Osteoblast (primary cell): ENCODE measurements at regions not wholly inside any gene's neighbourhood (a gene's known extent, or its start where the extent isn't known, plus 50 kb on each side); places are given as distances from the start of the nearest gene placed in this dataset.

Experiments used
- DNase-seq: peaks from one replicate; pipeline ENCODE4 v3.0.0; 2011; ENCODE audit warnings: low spot score, mixed read lengths; ENCODE audit not compliant: insufficient read length; ENCODE audit errors: missing footprints
- H2AFZ ChIP-seq: 2 replicates; pipeline ENCODE4 v1.6.0; 2011; ENCODE audit warnings: mild to moderate bottlenecking, low read length
- H3K27ac ChIP-seq: 2 replicates; pipeline ENCODE4 v1.5.1; 2011; ENCODE audit warnings: mild to moderate bottlenecking, low read depth, low read length, moderate library complexity
- H3K27me3 ChIP-seq: 2 replicates; pipeline ENCODE4 v1.6.0; 2012; ENCODE audit warnings: mild to moderate bottlenecking, control low read depth, inconsistent platforms, low read length, moderate library complexity; ENCODE audit not compliant: insufficient read depth
- H3K36me3 ChIP-seq: 2 replicates; pipeline ENCODE4 v1.5.1; 2011; ENCODE audit warnings: mild to moderate bottlenecking, low read length, control low read depth, moderate library complexity; ENCODE audit not compliant: insufficient read depth
- H3K4me1 ChIP-seq: 2 replicates; pipeline ENCODE4 v1.5.1; 2011; ENCODE audit warnings: mild to moderate bottlenecking, low read length, control low read depth, moderate library complexity; ENCODE audit not compliant: insufficient read depth
- H3K4me2 ChIP-seq: 2 replicates; pipeline ENCODE4 v1.6.0; 2011; ENCODE audit warnings: mild to moderate bottlenecking, low read length; ENCODE audit not compliant: insufficient read depth
- H3K4me3 ChIP-seq: fragments of 200-600 bp; sonication (generic); 3 replicates; pipeline ENCODE4 v1.5.1; 2012; ENCODE audit warnings: mild to moderate bottlenecking, low read length, inconsistent platforms; ENCODE audit not compliant: insufficient read depth
- H3K79me2 ChIP-seq: 2 replicates; pipeline ENCODE4 v1.6.0; 2012; ENCODE audit warnings: mild to moderate bottlenecking, low read length, control low read depth, inconsistent platforms; ENCODE audit not compliant: insufficient read depth
- H3K9me3 ChIP-seq: 2 replicates; pipeline ENCODE4 v1.5.1; 2011; ENCODE audit warnings: low read depth, low read length, control low read depth
- H4K20me1 ChIP-seq: 2 replicates; pipeline ENCODE4 v1.6.0; 2012; ENCODE audit warnings: mild to moderate bottlenecking, low read length, control low read depth; ENCODE audit not compliant: insufficient read depth
- TF ChIP-seq, protein P1 (sequence below): IDR thresholded peaks from 2 replicates; pipeline ENCODE4 v1.5.1; 2011; ENCODE audit warnings: mild to moderate bottlenecking, low read depth, low read length, moderate library complexity; ENCODE audit errors: extremely low read depth

DNA sequence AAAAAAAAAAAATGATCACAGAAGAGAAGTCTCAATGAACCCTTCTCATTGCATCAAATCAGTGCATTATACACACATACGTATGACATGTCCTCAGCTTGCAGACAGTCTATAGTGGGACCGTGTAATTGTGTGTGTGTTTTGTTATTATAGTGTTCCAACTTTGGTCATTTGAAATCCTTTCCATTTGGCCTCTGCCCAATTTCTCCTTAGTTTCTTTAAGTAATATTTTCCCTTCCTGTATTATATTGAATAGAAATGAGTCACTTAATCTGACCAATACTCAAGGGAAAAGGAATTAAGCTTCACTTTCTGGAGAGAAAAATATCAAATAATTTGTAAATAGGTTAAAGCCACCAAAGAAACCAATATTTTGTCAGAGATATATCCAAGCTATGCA lies 415.5 kb upstream of the SORCS1 start:
- H3K36me3 ChIP-seq, result no peaks in the 10 kb centered on the region
- H3K4me1 ChIP-seq, result no peaks in the 10 kb centered on the region
- no peak overlapping the region for H3K4me3 ChIP-seq
- no peaks in the 10 kb centered on the region for H3K9me3 ChIP-seq
- no peaks in the 10 kb centered on the region for H4K20me1 ChIP-seq
- H2AFZ ChIP-seq, result no peak overlapping the region
- H3K4me2 ChIP-seq, result no peak overlapping the region
- no peaks in the 10 kb centered on the region for H3K27me3 ChIP-seq
- no peak for DNase-seq
- TF ChIP-seq, protein P1, sequence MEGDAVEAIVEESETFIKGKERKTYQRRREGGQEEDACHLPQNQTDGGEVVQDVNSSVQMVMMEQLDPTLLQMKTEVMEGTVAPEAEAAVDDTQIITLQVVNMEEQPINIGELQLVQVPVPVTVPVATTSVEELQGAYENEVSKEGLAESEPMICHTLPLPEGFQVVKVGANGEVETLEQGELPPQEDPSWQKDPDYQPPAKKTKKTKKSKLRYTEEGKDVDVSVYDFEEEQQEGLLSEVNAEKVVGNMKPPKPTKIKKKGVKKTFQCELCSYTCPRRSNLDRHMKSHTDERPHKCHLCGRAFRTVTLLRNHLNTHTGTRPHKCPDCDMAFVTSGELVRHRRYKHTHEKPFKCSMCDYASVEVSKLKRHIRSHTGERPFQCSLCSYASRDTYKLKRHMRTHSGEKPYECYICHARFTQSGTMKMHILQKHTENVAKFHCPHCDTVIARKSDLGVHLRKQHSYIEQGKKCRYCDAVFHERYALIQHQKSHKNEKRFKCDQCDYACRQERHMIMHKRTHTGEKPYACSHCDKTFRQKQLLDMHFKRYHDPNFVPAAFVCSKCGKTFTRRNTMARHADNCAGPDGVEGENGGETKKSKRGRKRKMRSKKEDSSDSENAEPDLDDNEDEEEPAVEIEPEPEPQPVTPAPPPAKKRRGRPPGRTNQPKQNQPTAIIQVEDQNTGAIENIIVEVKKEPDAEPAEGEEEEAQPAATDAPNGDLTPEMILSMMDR, result no peak
- H3K27ac ChIP-seq, result no peak overlapping the region
- H3K79me2 ChIP-seq, result no peaks in the 10 kb centered on the region

DNA sequence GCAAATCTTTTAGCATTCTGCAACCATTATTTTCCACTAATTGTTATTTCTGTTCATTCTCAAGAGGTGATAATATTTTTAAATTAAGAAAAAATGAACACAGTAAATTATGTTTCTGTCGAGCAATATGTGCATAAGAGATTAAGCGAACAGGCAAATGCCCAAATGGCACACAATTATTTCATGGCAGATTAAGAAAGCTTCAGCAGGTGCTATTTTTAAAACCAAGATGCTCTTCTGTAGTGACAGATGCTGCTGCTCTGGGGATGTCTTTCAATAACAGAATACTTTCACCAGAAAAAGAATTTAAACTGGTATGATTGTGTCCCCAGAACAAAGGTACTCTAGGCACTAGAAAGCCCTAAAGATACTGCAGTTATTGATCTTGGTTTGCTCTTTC lies 412.7 kb upstream of the SORCS1 start:
- Histone ChIP-seq H3K4me1 (no peaks in the 10 kb centered on the region), H3K36me3 (no peaks in the 10 kb centered on the region), H3K79me2 (no peaks in the 10 kb centered on the region), H3K27me3 (no peaks in the 10 kb centered on the region), H2AFZ (no peak overlapping the region), H3K9me3 (no peaks in the 10 kb centered on the region), H3K4me3 (no peak overlapping the region), H4K20me1 (no peaks in the 10 kb centered on the region), H3K4me2 (no peak overlapping the region), H3K27ac (no peak overlapping the region)
- TF ChIP-seq, protein P1, result no peak
- DNase-seq, result no peak

DNA sequence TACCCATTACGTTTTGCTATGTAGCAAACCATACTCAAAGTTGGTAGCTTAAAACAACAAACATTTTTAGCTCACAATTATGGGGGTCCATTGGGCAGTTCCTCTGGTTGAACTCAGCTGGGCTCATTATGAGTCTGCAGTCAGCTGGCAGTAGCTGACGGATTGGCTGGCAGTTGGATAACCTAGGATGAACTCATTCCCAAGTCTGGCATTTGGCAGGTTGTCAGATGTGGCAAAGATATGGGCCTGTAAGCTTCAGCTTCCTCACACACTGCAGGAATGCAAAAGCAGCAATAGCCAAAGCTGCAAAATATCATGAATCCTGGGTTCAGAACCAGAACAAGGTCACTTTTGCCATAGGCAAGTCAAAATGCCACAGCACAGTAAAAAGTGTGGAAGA lies 412.2 kb upstream of the SORCS1 start:
- no peak for DNase-seq
- H2AFZ ChIP-seq, result no peak overlapping the region
- TF ChIP-seq, protein P1, result no peak

DNA sequence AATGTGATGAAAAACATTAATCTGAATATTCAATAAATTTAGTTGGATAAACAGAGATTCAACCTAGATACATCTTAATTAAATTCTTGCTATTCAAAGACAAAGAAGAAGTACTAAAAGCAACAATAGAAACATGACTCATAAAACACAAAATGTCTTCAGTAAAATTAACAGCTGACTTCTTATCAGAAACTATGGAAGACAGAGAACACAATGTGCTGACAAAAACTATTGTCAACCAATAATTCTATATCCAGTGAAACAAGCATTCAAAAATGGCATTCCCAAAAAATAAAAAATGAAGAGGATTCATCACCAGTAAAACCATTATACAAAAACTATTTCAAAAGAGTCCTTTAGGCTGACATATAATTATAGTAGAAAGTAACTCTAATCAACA lies 400.5 kb upstream of the SORCS1 start:
- no peaks in the 10 kb centered on the region for H3K27me3 ChIP-seq
- H3K4me3 ChIP-seq, result no peak overlapping the region
- no peaks in the 10 kb centered on the region for H3K36me3 ChIP-seq
- no peaks in the 10 kb centered on the region for H3K9me3 ChIP-seq
- H2AFZ ChIP-seq, result no peak overlapping the region
- TF ChIP-seq, protein P1, result no peak
- H3K79me2 ChIP-seq, result no peaks in the 10 kb centered on the region
- no peaks in the 10 kb centered on the region for H4K20me1 ChIP-seq
- no peak overlapping the region for H3K27ac ChIP-seq
- no peaks in the 10 kb centered on the region for H3K4me1 ChIP-seq
- no peak for DNase-seq
- H3K4me2 ChIP-seq, result no peak overlapping the region

More for the DNA sequence above, 412.2 kb upstream of the SORCS1 start:
- H3K27me3 ChIP-seq, result no peaks in the 10 kb centered on the region
- H3K4me2 ChIP-seq, result no peak overlapping the region
- H3K36me3 ChIP-seq, result no peaks in the 10 kb centered on the region
- H4K20me1 ChIP-seq, result no peaks in the 10 kb centered on the region
- H3K27ac ChIP-seq, result no peak overlapping the region
- H3K79me2 ChIP-seq, result no peaks in the 10 kb centered on the region
- no peak overlapping the region for H3K4me3 ChIP-seq
- H3K4me1 ChIP-seq, result no peaks in the 10 kb centered on the region
- H3K9me3 ChIP-seq, result no peaks in the 10 kb centered on the region
